NCI-H146 (cell line): ENCODE measurements at regions not wholly inside any gene's neighbourhood (a gene's known extent, or its start where the extent isn't known, plus 50 kb on each side); places are given as distances from the start of the nearest gene placed in this dataset.

Experiments
- DNase-seq: peaks from one replicate; lab custom pipeline; 2025; lab: John Stamatoyannopoulos, UW

DNA sequence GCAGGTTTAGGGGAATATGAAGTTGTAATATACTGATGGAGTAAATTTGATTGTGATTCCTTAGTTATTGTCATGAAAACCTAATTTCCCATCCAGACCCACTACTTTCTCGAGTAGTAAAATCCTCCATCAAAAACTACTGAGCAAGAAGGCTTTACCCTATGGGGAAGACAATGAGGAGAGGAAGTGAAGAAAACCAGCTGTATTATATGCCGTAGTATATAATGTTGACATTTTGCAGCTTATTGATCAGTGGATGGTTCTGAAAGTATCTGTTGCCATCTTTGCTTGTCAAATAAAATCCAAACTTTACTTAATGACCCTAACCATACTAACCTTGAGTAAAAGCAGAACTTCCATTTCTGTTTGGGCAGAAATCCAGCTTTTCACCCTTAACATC lies 292.8 kb upstream of the RAG2 start:
- no peak for DNase-seq

DNA sequence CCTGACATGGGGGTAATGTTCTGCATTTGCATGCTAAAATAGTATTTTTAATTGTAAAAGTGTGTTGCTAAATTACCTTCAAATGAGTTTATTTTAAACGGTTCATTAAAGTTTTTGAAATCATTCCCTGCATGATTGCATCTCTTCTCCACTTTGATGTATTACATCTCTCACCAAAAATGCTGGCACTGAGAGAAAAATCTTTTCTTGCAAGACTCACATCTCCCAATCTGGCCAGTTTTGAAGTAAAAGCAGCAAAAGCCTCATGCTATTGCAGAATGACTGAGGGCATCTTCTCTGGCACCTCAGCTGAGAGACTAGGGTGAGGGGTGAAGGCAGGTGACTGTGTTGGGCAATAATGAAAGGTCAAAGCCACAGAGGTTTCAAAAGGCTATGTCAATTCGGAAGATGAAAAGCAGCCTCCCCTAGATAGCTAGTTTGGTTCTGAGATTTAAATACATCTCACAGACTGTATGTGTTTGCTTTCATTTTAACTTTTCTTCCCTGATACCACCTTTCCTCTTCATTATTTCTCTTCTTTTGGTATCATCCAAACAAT lies 292.2 kb upstream of the RAG2 start:
- no peak for DNase-seq

DNA sequence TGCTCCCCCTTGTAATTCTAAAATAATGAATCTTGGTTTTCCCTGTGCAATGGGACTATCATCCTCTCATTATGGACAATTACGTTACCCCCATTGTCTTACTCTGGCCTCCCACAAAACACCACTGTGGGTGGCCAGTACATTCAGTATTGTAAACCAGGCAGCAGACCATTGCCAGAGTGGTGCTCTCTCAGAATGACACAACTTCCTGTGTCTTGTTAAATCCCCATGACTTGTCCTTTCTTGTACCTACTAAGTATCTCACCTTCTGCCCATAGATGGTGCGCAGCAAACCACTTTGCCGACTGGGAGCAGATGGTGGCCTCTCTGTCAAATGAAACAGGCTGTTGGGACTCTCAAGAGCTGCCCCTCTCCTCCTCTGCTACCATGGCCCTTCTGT lies 287.1 kb upstream of the RAG2 start:
- DNase-seq, result no peak

DNA sequence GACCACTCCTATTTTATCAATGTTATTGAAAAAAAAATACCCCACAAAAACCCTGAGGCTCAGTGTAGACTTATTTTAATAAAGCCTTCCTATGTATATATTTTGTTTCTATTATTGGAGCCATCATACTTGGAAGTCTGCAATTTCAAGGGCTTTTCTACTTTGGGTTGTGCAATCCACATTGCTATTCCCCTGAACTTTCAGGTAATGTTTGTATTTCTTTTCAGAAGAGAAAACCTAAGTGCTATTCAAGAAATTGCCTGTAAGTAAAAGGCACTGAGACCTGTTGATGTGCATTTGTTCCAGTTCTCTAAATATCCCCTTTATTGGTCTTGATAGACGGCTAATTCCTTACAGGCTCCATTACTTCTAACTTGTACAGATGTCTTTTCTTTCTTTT lies 280.7 kb upstream of the RAG2 start:
- DNase-seq, result no peak

GRCh38 chr11:36877149-36877548 lies 279.1 kb upstream of the RAG2 start:
- no peak for DNase-seq

DNA sequence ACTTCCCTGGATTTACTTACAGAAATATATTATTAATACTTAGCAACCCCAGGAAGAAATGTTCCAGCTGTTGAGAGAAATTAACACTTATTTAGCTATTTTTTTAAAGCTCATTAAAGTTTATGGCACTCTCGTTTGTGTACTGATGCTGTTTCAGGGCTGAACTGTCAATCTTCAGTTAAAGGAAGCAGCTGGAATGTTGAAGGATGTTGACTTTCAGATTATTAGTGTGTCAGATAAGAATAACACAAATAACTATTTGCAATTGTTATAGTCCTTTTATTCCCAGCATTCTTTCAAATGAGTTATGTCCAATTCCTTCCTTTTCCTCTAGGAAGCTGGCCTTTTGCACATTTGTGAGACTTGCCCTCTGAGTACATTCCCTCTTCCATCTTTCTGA lies 278.2 kb upstream of the RAG2 start:
- no peak for DNase-seq

DNA sequence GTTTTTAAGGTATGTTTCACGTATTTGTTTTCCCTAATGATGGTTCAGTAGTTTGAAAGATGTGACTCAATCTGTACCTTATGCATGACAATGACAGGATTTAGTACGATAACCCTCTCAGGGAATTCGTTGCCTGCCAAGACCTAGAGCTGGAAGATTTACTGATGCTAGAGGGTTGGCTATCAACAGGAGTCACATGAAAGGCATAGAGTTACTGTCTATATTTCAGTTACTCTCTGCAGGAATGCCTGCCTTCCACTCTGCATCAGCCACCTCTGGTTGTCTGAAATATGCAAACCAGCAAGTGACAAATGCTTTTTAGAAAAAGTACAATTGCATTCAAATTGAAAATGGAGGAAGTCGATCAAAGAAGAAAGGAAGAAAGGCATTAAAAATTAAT lies 276.3 kb upstream of the RAG2 start:
- DNase-seq, result no peak

- no peak for DNase-seq
Measured at GRCh38 chr11:36870361-36870760, 272.3 kb upstream of the RAG2 start.

- no peak for DNase-seq
Measured at GRCh38 chr11:36868380-36868779, 270.3 kb upstream of the RAG2 start.

DNA sequence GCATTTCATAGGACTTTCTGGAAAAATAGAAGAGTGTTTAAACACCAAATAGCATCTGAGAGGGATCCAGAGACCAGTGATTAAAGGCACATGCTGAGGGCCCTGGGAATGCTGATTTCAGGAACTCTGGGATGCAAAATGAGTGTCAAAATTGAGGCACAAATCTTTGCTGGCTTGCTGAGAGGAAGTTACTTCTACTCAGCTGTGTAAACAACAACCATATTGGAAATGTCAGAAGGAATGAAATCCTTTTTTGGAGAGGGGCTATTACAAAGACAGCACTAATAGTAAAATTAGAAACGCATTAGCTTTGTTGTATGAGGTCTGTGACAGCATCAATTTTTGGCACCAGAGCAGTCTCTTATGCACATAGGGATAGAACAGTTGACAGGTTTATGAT lies 267.8 kb upstream of the RAG2 start:
- no peak for DNase-seq

DNA sequence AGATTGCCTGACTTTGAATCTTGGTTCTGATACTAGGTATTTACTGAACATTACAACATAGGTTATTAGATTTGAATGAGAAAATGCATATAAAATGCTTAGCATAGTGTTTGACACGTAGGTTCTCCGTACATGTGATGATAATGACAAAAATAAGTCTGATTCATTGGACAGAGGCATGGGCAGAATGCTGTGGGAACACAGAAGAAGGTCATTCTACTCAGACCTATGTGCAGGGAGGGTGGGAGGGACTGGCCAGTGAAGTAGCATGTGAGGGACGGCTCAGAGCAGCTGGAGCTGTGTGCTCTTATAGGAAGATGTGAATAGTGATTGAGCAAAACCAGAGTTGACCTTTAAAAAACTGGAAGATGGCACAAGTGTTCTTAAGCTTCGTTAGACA lies 256.8 kb upstream of the RAG2 start:
- no peak for DNase-seq

DNA sequence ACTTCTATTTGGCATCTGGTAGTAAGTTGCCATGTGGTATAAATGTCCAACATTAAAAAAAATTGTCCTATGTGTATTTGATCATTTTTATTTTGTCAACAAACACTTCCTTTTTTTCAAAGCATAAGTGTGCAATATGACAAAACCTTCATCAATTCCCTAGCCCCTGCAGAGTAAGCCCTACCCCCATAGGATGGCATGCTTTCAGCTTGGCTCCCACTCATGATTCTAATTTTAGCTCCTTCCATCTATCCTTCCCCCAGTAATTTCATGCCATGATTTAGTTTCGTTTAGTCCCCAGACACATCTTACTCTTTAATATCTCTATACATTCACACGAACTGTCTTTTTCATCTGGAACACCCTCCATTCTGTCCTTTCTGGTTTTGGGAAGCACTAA lies 250.6 kb upstream of the RAG2 start:
- no peak for DNase-seq

DNA sequence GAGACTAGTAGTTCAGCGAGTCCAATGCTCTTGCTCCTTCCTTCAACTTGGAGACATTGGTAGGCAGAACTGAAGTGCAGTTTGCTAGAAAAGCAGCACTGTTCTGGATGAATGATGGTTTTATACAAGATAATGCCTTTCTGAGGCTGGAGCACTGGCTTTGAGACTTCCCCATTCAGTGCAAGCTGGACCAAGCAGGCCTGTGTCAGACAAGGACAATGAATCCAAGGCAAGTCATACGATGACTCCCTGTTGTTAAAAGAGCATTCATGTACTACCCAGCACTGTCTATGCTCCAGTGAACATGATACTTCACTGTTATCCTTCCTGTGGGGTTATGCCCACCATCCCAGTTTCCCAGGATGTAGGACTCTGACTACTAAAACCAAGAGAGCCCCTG lies 242.3 kb upstream of the RAG2 start:
- DNase-seq, result no peak

DNA sequence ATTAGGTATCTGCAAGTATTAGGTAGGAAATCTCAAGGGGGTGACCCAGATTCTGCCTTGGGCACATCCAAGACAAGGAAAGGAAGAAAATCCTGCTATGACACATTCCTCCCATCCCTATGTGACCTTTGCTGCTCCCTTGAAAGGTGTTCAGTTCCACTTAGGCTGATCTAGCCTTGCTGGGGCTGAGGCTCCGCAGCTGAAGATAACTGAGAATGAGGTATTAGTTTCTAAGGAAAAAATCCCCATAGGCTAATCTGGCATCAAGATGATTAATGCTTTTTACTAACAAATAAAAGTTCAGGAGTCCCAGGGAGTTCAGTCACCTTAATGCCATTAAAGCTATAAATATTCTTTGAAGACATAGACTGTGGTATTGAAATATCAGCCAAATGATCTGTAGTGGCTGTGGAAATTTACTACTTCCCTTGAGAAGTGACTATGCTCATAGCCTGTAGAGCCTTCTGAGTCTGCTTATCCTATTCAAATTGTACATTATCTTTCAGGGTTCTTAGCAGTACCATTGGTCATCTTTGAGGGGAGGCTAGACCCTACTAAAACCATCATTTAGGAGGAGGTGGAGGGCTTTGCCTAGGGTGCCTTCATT lies 239.9 kb upstream of the RAG2 start:
- DNase-seq, result no peak

- DNase-seq, result no peak
Measured at GRCh38 chr11:36825251-36825650, 227.2 kb upstream of the RAG2 start.

GRCh38 chr11:36824349-36824748 lies 226.3 kb upstream of the RAG2 start:
- no peak for DNase-seq

- no peak for DNase-seq
Measured at GRCh38 chr11:36822829-36823228, 224.8 kb upstream of the RAG2 start.

GRCh38 chr11:36818410-36818809 lies 220.4 kb upstream of the RAG2 start:
- no peak for DNase-seq

- no peak for DNase-seq
Measured at GRCh38 chr11:36817336-36817965, 219.4 kb upstream of the RAG2 start.

DNA sequence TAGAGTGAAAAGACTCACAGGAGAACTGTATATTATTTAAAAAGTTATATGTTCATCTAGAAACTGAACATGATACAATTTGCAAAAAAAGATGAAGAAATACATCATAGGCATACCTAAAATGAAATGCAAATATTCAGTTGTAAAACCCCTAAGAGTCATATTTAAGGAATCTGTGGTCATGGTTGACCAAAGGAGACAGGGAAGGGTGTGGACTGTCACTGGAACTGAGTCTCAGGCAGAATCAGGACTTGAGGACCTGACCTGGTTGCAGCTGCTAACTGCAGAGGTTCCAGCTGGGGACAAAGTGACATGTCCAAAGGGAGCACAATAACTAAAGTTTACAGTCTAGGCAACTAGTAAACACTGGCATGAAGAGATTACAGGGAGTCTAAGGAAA lies 211.3 kb upstream of the RAG2 start:
- DNase-seq, result no peak

DNA sequence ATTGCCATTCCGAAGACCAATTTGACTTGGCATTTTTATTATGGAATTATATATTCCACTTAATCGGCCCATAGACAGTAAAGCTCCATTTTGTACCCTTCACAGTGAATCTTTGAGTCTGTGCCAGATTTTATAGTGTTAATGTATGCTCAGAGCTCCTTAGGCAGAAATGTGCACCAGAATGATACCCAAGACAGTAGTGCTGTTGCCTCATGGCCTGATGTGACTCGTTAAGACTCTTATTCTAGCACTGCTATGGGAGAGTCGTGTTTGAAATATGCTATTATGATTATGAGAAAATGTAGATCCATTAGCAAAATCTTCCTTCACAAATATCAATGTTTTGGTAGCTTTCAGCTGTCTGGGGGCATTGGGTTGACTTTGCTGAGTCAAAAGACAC lies 209.8 kb upstream of the RAG2 start:
- DNase-seq, result no peak

DNA sequence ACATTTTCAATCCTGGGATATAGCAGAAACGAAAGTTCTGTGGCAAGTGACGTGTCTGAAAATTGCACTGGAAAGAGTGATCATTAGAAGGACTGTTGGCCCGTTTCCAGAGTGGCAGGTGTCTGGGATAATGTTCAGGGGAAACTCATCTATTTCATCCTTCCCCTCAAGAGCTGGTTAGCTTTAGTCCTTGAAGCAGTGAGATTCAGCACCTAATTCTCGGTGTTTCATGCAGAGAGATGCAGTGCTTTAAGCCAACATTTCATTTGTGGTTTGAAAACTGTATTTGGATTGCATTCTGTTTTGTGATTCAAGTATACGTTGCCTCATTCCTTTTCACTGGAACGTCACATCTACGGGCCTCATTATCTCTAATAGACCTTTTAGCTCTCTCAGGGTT lies 205.0 kb upstream of the RAG2 start:
- no peak for DNase-seq

DNA sequence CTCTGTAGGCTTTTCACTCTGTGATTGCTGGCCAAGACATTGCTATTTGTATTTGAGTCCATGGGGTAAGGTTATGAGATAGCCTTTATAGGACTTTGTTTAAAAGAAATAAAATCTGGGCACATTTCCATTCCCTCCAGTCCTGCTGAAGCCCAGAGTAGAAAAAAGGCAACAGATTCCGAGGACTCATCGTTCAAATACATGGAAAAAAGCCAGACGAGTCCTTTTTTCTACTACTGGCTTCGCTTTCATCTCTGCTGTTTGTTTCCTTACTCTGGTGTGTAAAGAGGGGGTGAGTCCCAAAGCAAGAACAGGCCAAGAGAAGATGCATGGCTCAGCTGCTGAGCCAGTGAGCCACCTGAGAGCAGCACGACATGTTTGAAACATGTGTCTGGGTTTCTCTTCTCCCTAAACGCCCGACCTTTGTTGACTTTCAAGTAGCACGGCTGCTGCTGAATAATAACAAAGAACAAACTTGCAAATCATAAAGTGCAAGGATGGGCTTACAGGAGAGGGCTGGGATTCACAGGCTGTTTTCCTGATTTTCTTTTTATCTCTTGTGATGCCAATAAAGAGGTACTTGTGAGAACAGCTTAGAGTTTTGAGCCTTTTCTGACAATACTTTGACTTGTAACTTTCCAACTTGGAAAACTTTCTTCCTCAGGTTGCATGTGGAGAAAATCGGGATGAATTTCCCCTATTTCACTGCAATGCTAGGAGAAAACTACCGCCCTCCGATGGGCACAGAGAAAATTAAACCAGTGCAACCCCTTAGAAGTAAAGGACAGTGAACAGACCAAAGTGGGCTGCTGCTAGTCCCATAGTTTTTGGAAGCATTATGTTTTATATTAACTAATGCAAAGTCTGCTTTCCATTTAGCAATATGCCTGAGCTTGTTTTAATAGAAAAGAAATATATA lies 195.2 kb upstream of the RAG2 start:
- DNase-seq, result no peak
